ENCODE measurements at regions not wholly inside any gene's neighbourhood (a gene's known extent, or its start where the extent isn't known, plus 50 kb on each side); places are given as distances from the start of the nearest gene placed in this dataset.
"Not testable (repeated sequence)": the region's sequence is repeated elsewhere in the genome, so short reads cannot be mapped to it uniquely, and the experiment has no call there.

- intact Hi-C loops (cut with micrococcal nuclease), result not testable (repeated sequence)
Measured at GRCh38 chr4:9505341-9505740, 61.1 kb downstream of the DEFB131A start.

- intact Hi-C loops (cut with micrococcal nuclease), result not testable (repeated sequence)
Measured at GRCh38 chr4:9506672-9507071, 62.5 kb downstream of the DEFB131A start.

- intact Hi-C loops (cut with micrococcal nuclease), result not testable (repeated sequence)
Measured at GRCh38 chr4:9512941-9513340, 68.7 kb downstream of the DEFB131A start.

GRCh38 chr4:9519631-9520030 is 75.4 kb downstream of the DEFB131A start:
- intact Hi-C loops (cut with micrococcal nuclease), result not testable (repeated sequence)

- intact Hi-C loops (cut with micrococcal nuclease), result not testable (repeated sequence)
Measured at GRCh38 chr4:9522903-9523302, 78.7 kb downstream of the DEFB131A start.

GRCh38 chr4:9524406-9524805 is 80.2 kb downstream of the DEFB131A start:
- intact Hi-C loops (cut with micrococcal nuclease), result not testable (repeated sequence)

- intact Hi-C loops (cut with micrococcal nuclease), result loop anchor here (1.0 to 5.0 kb wide), 3 partner anchors 73 to 485 kb away; no protein-coding TSS in a partner anchor
Measured at GRCh38 chr4:9532134-9532862, 88.1 kb downstream of the DEFB131A start.

GRCh38 chr4:9532863-9533192 is 88.6 kb downstream of the DEFB131A start:
- intact Hi-C loops (cut with micrococcal nuclease), result loop anchor here (1.0 to 5.0 kb wide), 3 partner anchors 72 to 484 kb away; no protein-coding TSS in a partner anchor

GRCh38 chr4:9537101-9537500 is 92.9 kb downstream of the DEFB131A start:
- intact Hi-C loops (cut with micrococcal nuclease), result not testable (repeated sequence)

- intact Hi-C loops (cut with micrococcal nuclease), result not testable (repeated sequence)
Measured at GRCh38 chr4:9539939-9540520, 95.8 kb downstream of the DEFB131A start.

- intact Hi-C loops (cut with micrococcal nuclease), result not testable (repeated sequence)
Measured at GRCh38 chr4:9541388-9541915, 97.2 kb downstream of the DEFB131A start.

GRCh38 chr4:9544851-9545250 is 100.6 kb downstream of the DEFB131A start:
- intact Hi-C loops (cut with micrococcal nuclease), result not testable (repeated sequence)

GRCh38 chr4:9547470-9547869 is 103.3 kb downstream of the DEFB131A start:
- intact Hi-C loops (cut with micrococcal nuclease), result not testable (repeated sequence)

- intact Hi-C loops (cut with micrococcal nuclease), result not testable (repeated sequence)
Measured at GRCh38 chr4:9556076-9556475, 111.9 kb downstream of the DEFB131A start.

GRCh38 chr4:9577869-9578268 is 133.7 kb downstream of the DEFB131A start:
- intact Hi-C loops (cut with micrococcal nuclease), result not testable (repeated sequence)

GRCh38 chr4:9582880-9583279 is 138.7 kb downstream of the DEFB131A start:
- intact Hi-C loops (cut with micrococcal nuclease), result not testable (repeated sequence)

GRCh38 chr4:9592010-9592409 is 147.8 kb downstream of the DEFB131A start:
- intact Hi-C loops (cut with micrococcal nuclease), result no loop called here

- intact Hi-C loops (cut with micrococcal nuclease), result no loop called here
Measured at GRCh38 chr4:9594948-9595347, 150.7 kb downstream of the DEFB131A start.

- intact Hi-C loops (cut with micrococcal nuclease), result not testable (repeated sequence)
Measured at GRCh38 chr4:9595531-9595930, 151.3 kb downstream of the DEFB131A start.

GRCh38 chr4:9599266-9599665 is 155.1 kb downstream of the DEFB131A start:
- intact Hi-C loops (cut with micrococcal nuclease), result no loop called here

- intact Hi-C loops (cut with micrococcal nuclease), result loop anchor here (5.0 to 10.0 kb wide), 2 partner anchors 415 to 497 kb away; no protein-coding TSS in a partner anchor
Measured at GRCh38 chr4:9600246-9600645, 156.0 kb downstream of the DEFB131A start.

GRCh38 chr4:9602389-9602914 is 158.2 kb downstream of the DEFB131A start:
- intact Hi-C loops (cut with micrococcal nuclease), result loop anchor here (5.0 to 10.0 kb wide), 2 partner anchors 412 to 495 kb away; no protein-coding TSS in a partner anchor
